Kidney epithelial cell (primary cell): ENCODE measurements at regions not wholly inside any gene's neighbourhood (a gene's known extent, or its start where the extent isn't known, plus 50 kb on each side); places are given as distances from the start of the nearest gene placed in this dataset.

ENCODE experiments used
- DNase-seq: peaks from one replicate; pipeline ENCODE4 v3.0.0-alpha.2; 2010; ENCODE audit warnings: low read depth
- H3K27me3 ChIP-seq: 2 replicates; pipeline ENCODE4 v1.6.0; 2011; ENCODE audit warnings: low read length; ENCODE audit not compliant: control insufficient read depth, insufficient read depth
- H3K36me3 ChIP-seq: 2 replicates; pipeline ENCODE4 v1.5.1; 2011; ENCODE audit warnings: low read length; ENCODE audit not compliant: control insufficient read depth, insufficient read depth
- H3K4me3 ChIP-seq: 2 replicates; pipeline ENCODE4 v1.5.1; 2011; ENCODE audit warnings: low read depth, mild to moderate bottlenecking, control low read depth, low read length
- TF ChIP-seq, protein P1 (sequence below): IDR thresholded peaks from 2 replicates; pipeline ENCODE4 v1.5.1; 2011; ENCODE audit warnings: mild to moderate bottlenecking, moderate library complexity, low read length, control low read depth, inconsistent platforms; ENCODE audit not compliant: insufficient read depth, poor library complexity, severe bottlenecking

DNA sequence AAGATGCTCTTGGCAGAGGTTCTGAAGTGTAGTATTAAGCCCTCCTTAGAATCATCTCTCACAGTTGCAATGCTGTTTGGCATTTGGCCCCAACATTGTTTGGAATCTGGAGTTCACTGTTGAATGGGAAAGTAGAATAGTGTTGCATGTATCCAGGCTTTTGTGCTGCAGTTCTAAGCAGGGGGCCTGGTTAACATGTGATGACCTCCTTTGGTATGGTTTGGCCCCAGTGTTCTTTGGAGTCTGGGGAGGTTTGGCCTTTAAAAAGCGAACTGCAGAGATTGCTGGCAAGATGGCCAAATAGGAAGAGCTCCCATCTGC is 61.8 kb upstream of the PLD5 start:
- TF ChIP-seq, protein P1, sequence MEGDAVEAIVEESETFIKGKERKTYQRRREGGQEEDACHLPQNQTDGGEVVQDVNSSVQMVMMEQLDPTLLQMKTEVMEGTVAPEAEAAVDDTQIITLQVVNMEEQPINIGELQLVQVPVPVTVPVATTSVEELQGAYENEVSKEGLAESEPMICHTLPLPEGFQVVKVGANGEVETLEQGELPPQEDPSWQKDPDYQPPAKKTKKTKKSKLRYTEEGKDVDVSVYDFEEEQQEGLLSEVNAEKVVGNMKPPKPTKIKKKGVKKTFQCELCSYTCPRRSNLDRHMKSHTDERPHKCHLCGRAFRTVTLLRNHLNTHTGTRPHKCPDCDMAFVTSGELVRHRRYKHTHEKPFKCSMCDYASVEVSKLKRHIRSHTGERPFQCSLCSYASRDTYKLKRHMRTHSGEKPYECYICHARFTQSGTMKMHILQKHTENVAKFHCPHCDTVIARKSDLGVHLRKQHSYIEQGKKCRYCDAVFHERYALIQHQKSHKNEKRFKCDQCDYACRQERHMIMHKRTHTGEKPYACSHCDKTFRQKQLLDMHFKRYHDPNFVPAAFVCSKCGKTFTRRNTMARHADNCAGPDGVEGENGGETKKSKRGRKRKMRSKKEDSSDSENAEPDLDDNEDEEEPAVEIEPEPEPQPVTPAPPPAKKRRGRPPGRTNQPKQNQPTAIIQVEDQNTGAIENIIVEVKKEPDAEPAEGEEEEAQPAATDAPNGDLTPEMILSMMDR, result no peak
- Histone ChIP-seq H3K4me3 (no peak overlapping the region), H3K36me3 (no peaks in the 10 kb centered on the region), H3K27me3 (no peaks in the 10 kb centered on the region)
- no peak for DNase-seq

DNA sequence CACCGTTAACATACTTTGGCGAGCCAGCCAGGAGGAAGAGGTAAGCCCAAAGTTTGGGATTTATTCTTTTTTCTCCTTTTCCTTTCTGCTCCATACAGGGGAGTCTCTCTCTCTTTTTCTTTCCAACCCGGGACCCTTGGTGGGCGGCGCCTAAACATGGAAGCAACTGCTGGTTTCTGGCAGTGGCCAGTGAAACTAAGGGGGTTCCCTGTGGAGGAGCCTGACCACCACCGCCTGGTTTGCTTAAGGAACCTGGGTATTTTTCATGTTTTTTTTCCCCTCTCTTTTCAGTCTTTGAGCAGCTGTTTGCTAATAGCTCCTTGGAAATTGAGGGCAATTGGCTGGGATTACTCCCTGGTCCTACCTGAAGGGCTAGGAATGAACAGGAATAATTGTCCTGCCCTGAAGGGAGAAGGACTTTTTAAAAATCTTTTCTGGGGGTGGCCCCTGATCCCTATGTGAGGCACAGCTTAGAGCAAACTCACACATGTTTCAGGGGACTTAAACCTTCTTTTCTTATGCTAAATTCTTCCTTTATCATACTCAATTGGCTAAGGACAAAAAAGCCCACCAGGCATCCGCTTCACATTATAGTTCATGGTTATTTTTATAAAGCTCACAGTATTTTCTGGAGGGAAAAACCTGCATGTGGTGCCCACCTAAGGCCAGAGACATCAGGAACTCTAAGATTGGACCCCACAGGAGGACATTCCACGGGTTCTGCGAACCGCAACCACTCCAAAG is 61.3 kb upstream of the PLD5 start:
- no peak overlapping the region for H3K4me3 ChIP-seq
- no peaks in the 10 kb centered on the region for H3K36me3 ChIP-seq
- TF ChIP-seq, protein P1, result no peak
- no peak for DNase-seq
- no peaks in the 10 kb centered on the region for H3K27me3 ChIP-seq

DNA sequence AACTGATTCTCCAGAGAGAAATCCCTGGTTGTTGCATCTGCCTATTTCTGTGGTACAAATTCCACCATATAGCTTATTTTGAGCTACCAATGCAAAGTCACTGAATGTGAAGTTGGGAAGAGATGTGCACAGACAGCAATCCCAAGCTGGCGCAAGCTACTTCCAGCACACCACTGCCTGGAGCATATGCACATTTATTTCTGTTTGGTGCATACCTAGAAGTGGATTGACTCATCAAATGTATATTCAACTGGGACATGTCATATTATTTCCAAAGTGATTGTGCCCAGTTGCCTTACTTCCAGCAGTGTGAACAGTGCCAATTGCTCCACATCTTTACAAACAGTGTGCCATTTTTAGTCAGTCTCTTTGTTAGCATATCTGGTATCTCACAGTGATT is 58.2 kb upstream of the PLD5 start:
- TF ChIP-seq, protein P1, result no peak
- H3K27me3 ChIP-seq, result no peaks in the 10 kb centered on the region
- no peak overlapping the region for H3K4me3 ChIP-seq
- H3K36me3 ChIP-seq, result no peaks in the 10 kb centered on the region
- DNase-seq, result no peak

DNA sequence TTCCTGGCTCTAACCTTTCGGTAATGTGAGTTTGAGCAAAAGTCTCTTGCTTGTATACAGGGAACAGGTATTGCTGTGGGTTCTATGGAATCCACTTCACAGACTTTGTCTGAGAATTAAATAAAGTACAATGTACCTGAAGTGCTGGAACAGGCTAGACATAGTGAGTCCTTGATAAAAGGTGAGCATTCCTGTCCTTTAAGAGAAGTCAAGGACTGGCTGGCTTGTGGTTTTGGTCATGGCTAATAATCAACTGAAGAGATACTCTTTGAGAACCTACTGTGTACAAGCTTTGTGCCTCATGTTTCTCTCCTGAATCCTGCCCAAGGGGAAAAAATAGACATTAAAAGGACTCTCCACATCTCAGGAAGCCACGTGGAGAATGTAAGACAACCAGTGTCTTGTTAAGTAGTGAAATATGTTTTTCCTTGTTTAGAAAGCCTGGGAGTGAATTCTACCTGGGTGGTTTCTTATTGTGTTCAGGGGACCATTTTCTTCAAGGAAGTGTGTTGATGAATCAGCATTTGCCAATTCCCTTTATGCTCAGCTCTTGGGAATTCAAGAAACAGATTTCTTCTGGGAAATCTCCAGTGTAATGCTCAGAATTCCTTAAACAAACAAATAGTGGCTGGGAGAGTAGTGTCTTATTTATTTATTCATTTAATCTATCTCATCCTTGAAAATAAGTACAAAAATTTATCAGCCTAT is 55.2 kb upstream of the PLD5 start:
- no peaks in the 10 kb centered on the region for H3K27me3 ChIP-seq
- TF ChIP-seq, protein P1, result no peak
- DNase-seq, result peak; percentile 18
- H3K36me3 ChIP-seq, result no peaks in the 10 kb centered on the region
- no peak overlapping the region for H3K4me3 ChIP-seq
